GM19035 (cell line): ENCODE measurements at regions not wholly inside any gene's neighbourhood (a gene's known extent, or its start where the extent isn't known, plus 50 kb on each side); places are given as distances from the start of the nearest gene placed in this dataset.

Experiments
- ATAC-seq: cut with Tn5 transposase; IDR thresholded peaks from one replicate; pipeline ENCODE4 v1.9.1; 2021; ENCODE audit not compliant: unreplicated experiment

- ATAC-seq, result no peak
Observed at GRCh38 chr20:60240415-60240814, 282.2 kb downstream of the CDH26 start.

- ATAC-seq, result no peak
Observed at GRCh38 chr20:60240986-60241385, 282.8 kb downstream of the CDH26 start.

- no peak for ATAC-seq
Observed at GRCh38 chr20:60242836-60243505, 284.7 kb downstream of the CDH26 start.

GRCh38 chr20:60244373-60245146, 286.3 kb downstream of the CDH26 start:
- no peak for ATAC-seq

GRCh38 chr20:60246751-60247150, 288.5 kb downstream of the CDH26 start:
- ATAC-seq, result no peak

GRCh38 chr20:60249436-60249835, 291.2 kb downstream of the CDH26 start:
- no peak for ATAC-seq

- ATAC-seq, result no peak
Observed at GRCh38 chr20:60250251-60250650, 292.0 kb downstream of the CDH26 start.

GRCh38 chr20:60252866-60253265, 294.6 kb downstream of the CDH26 start:
- ATAC-seq, result no peak

- ATAC-seq, result no peak
Observed at GRCh38 chr20:60253471-60253870, 295.2 kb downstream of the CDH26 start.

GRCh38 chr20:60254901-60255411, 296.7 kb downstream of the CDH26 start:
- ATAC-seq, result no peak

- no peak for ATAC-seq
Observed at GRCh38 chr20:60255415-60255814, 297.2 kb downstream of the CDH26 start.

- no peak for ATAC-seq
Observed at GRCh38 chr20:60255866-60256265, 297.6 kb downstream of the CDH26 start.

- no peak for ATAC-seq
Observed at GRCh38 chr20:60256811-60257210, 298.6 kb downstream of the CDH26 start.

GRCh38 chr20:60257671-60258070, 299.4 kb downstream of the CDH26 start:
- ATAC-seq, result no peak

GRCh38 chr20:60258255-60258863, 300.1 kb downstream of the CDH26 start:
- no peak for ATAC-seq

- ATAC-seq, result no peak
Observed at GRCh38 chr20:60261333-60261732, 303.1 kb downstream of the CDH26 start.

GRCh38 chr20:60262967-60263603, 304.9 kb downstream of the CDH26 start:
- ATAC-seq, result no peak

GRCh38 chr20:60263725-60264709, 305.8 kb downstream of the CDH26 start:
- ATAC-seq, result no peak

- ATAC-seq, result no peak
Observed at GRCh38 chr20:60266177-60266823, 308.1 kb downstream of the CDH26 start.

- no peak for ATAC-seq
Observed at GRCh38 chr20:60268491-60268890, 310.3 kb downstream of the CDH26 start.
